HG03066 (cell line): ENCODE measurements at regions not wholly inside any gene's neighbourhood (a gene's known extent, or its start where the extent isn't known, plus 50 kb on each side); places are given as distances from the start of the nearest gene placed in this dataset.

Source experiments
- ATAC-seq: cut with Tn5 transposase; IDR thresholded peaks from one replicate; pipeline ENCODE4 v1.9.1; 2021; ENCODE audit warnings: low read depth; ENCODE audit not compliant: unreplicated experiment

DNA sequence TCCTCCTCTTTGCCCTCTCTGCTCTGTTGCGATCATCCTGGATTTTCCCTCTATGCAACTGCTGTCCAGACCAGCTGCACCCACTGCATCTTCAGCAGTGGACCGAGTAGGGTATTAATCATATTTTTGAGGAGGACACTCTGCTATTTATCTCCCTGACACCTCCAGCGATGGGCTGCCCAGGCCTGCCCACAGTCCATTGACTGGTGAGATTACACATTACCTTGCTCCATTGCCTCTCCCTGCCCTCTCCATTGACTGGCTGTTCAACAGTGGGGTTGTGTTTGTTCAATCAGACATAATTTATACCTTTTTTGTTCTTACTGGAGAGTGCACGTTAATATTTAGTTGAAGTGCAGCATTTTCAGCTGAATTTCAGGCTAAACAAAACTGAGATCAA lies 559.3 kb upstream of the ARRDC4 start:
- ATAC-seq = no peak

- no peak for ATAC-seq
Observed at GRCh38 chr15:97401970-97402369, 558.5 kb upstream of the ARRDC4 start.

DNA sequence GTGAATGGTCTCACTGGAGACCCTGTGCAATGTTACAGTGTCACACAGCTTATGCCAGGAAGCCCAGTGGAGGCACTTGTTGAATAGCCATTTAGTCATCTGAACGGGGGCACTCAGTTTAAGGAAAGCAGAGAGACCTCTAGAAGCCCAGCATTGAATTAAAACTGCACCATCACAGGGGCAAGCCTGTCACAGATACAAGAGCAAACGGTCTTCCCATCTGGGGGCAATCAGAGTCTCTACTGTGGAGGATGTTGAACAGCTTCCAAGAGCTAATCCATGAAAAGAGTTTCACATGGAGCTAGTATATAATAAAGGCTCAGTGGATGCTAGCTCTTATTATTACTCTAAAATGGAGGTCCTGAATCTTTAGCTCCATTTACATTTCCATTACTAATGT lies 553.7 kb upstream of the ARRDC4 start:
- ATAC-seq = no peak

GRCh38 chr15:97410897-97411575 lies 549.5 kb upstream of the ARRDC4 start:
- no peak for ATAC-seq

GRCh38 chr15:97420130-97420529 lies 540.4 kb upstream of the ARRDC4 start:
- ATAC-seq = no peak

- no peak for ATAC-seq
Observed at GRCh38 chr15:97425596-97425995, 534.9 kb upstream of the ARRDC4 start.

DNA sequence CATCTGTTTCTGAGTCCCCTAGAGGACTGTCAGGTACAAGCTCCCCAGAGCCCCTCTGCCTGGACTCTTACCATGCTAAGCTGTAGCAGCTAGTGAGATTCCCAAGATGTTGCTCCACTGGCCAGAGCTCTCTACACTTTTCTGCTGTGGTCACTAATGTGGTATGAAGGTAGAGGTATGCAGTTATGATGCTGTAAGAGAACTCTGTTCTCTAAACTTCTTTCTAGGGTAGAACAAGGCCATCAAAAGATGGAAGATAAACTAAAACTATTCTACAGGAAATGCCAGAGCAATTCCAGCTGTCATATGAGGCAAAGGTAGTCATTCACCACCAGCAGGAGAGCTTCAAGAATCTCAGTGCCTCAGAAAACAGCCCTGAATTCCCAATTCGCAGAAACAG lies 517.4 kb upstream of the ARRDC4 start:
- ATAC-seq = no peak

GRCh38 chr15:97446138-97446537 lies 514.4 kb upstream of the ARRDC4 start:
- no peak for ATAC-seq

GRCh38 chr15:97456521-97457202 lies 503.8 kb upstream of the ARRDC4 start:
- ATAC-seq = no peak

DNA sequence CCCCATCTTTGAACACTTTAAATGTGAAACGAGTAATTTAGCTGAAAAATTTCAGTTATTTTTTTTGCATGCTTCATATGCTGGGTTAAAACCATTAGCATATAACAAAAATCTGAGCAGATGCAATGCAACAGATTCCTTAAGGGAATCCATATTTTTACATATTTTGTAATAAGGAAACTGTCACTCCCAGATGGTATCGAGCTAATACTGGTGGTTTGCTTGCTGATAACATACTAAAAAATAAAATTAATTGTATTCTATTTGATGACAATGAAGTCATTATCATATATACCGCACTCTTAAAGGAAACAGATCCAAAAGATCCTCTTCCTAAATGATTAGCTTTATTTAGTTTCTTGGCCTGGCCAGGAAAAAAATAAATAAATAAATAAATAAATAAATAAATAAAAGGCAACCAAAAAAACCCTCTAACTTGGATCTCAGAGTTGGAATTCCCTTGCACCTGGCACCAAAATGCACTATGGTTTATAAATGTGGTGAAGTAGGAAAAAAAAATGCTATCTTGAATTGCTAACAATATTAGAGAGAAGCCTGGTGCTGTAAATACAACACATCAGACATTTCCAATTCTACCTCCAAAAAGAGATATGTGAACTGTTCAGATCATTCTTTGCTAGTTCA lies 503.2 kb upstream of the ARRDC4 start:
- no peak for ATAC-seq

GRCh38 chr15:97459771-97460170 lies 500.7 kb upstream of the ARRDC4 start:
- no peak for ATAC-seq

GRCh38 chr15:97461226-97461625 lies 499.3 kb upstream of the ARRDC4 start:
- ATAC-seq = no peak

GRCh38 chr15:97463696-97464095 lies 496.8 kb upstream of the ARRDC4 start:
- no peak for ATAC-seq

- ATAC-seq = no peak
Observed at GRCh38 chr15:97470417-97470816, 490.1 kb upstream of the ARRDC4 start.

DNA sequence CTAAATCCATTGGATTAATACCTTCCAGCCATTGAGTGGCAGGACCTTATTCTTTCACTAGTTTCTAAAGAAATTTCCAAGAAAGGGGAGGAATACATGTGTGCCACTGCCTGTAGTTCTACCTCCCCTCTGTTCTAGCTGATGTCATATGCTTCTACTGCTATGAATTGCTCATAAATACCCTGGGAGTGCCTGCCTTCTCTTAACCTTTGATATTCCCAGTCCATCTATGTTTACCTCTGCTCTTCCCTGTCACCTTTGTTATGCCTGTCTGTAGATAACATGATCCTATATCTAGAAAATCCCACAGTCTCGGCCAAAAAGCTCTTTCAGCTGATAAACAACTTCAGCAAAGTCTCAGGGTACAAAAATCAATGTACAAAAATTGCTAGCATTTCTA lies 486.9 kb upstream of the ARRDC4 start:
- no peak for ATAC-seq

GRCh38 chr15:97479957-97480356 lies 480.5 kb upstream of the ARRDC4 start:
- no peak for ATAC-seq

DNA sequence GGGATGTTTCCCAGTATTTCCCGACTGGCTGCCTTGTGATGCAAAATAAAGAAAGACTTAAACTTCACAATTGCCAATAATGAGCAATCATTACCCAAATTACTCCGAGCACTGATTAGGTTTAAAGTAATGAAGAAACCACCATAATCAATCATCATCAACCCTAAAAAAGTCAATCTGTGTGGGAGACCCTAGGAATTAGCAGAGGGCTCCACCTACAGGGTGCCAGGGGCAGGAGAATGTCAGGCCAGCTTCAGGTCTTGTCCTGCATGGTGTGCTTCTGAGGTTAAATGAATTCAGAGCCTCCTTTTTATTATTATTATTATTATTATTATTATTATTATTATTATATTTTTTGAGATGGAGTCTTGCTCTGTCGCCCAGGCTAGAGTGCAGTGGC lies 478.0 kb upstream of the ARRDC4 start:
- no peak for ATAC-seq

DNA sequence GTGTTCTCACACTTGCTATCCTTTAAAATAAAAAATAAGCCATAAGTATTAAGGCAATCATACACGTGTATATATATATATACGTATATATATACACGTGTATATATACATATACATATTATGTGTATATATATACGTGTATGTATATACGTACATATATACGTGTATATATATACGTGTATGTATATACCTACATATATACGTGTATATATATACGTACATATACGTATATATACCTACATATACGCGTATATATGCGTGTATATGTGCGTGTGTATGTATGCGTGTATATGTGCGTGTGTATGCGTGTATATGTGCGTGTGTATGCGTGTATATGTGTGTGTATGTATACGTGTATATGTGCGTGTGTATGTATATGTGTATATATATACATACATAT lies 477.3 kb upstream of the ARRDC4 start:
- ATAC-seq = no peak

DNA sequence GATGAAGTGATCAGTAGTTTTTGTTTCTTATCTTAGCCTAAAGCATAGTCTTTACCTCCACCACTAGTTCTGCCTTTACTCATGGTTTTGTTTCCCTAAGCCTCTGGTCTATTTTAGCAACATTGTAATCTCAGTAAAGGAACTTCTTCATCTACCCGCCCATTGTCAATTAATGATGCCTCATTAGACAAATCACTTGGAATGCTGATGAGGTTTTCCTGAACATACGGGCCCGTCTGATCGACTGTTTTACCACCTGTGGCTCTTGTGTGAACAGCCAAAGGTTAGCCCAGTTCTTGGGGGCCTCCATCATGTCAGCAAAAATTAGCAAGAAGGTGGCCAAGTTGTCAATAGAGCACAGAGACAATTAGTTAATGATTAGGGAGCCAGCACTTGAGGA lies 470.1 kb upstream of the ARRDC4 start:
- no peak for ATAC-seq

DNA sequence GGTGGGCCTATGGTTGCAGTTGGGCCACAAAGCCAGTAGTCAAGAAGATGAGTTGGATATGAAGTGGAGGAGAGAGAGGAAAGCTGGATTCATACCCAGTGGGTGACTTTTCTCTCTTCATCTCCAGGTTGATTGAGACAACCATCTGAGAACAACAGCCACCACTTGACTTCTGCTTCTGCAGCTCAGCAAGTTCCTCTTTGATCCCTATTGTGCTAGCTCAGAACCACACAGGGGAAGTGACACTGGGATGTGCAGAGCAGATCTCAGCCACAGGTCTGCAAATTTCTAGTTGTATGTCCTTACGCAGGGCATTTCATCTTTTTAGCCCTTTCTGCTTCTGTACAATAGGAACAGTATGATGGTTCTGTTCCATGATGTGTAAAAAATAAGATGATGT lies 459.2 kb upstream of the ARRDC4 start:
- ATAC-seq = no peak

- no peak for ATAC-seq
Observed at GRCh38 chr15:97502038-97502437, 458.5 kb upstream of the ARRDC4 start.
